ENCODE measurements at regions not wholly inside any gene's neighbourhood (a gene's known extent, or its start where the extent isn't known, plus 50 kb on each side); places are given as distances from the start of the nearest gene placed in this dataset.

DNA sequence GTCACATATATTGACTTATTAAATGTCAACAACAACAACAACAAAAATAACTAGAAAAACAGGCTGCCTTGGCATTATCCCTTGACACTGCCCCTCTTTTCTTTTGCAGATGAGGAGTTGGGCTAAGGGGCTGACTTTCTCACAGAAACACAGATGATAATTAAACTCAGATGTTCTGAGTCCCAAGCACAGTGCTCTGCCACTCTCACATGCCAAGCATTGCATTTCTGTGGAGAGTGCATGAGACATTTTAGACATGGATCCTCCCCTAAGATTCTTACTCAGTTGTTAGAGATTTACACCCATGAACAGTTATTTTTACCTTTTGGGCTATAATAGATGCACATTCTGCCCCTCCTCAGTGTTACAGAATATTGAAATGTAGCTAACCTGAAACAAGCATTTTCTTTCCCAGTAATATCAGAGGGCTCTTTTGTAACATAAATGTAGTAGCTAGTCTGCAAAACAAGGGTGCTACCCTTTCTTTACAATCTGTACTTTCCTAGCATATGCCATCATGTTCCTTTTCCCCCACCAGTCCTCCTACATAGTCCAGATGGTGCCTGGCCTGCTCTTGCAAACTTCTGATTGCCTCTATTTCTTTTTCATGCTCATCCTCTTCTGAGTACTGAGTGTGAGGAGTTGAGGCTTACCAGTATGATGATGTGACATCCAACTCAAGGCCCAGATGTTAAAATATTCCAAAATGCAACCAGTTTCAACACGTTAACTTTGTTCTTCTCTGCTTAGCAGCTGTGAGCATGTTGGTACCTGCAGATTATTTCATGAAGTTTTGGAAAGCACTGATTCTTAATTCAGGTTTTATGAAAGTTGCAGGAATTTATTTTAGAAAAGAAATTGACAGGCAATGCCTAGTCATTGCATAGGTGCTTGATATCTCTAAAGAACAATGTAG lies 125.0 kb upstream of the ATP2B1 start:
- Histone ChIP-seq H3K27ac (no peak overlapping the region), H3K4me3 (no peak overlapping the region), H3K4me1 (no peaks in the 10 kb centered on the region), H3K9me3 (no peaks in the 10 kb centered on the region), H3K36me3 (no peaks in the 10 kb centered on the region), H3K27me3 (no peaks in the 10 kb centered on the region)
- DNase-seq, result no peak
- no peak for TF ChIP-seq POLR2A (IDR thresholded peaks at IDR 0.05)
- TF ChIP-seq, protein P1, sequence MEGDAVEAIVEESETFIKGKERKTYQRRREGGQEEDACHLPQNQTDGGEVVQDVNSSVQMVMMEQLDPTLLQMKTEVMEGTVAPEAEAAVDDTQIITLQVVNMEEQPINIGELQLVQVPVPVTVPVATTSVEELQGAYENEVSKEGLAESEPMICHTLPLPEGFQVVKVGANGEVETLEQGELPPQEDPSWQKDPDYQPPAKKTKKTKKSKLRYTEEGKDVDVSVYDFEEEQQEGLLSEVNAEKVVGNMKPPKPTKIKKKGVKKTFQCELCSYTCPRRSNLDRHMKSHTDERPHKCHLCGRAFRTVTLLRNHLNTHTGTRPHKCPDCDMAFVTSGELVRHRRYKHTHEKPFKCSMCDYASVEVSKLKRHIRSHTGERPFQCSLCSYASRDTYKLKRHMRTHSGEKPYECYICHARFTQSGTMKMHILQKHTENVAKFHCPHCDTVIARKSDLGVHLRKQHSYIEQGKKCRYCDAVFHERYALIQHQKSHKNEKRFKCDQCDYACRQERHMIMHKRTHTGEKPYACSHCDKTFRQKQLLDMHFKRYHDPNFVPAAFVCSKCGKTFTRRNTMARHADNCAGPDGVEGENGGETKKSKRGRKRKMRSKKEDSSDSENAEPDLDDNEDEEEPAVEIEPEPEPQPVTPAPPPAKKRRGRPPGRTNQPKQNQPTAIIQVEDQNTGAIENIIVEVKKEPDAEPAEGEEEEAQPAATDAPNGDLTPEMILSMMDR (IDR thresholded peaks at IDR 0.05), result no peak

DNA sequence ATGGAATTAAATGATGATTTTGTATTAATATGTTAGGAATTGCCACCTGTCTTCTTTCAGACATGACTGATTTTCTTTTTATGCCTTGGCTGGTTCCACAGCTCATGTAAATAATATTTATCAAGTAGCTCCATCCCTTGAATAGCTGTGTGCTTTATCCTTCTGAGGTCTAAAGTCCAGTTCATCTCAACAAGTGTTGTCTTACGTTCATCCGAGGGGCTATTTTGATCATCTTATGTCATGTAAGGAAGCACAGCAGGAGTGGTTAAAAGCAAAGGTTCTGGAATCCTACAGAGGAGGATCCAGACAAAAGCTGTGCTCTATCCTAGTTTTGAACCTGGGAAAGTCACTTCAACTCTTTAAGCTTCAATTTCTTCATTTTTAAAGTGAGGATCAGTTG lies 123.7 kb upstream of the ATP2B1 start:
- H3K4me1 ChIP-seq, result no peaks in the 10 kb centered on the region
- no peak for TF ChIP-seq POLR2A (IDR thresholded peaks at IDR 0.05)
- TF ChIP-seq, protein P1 (IDR thresholded peaks at IDR 0.05), result no peak

DNA sequence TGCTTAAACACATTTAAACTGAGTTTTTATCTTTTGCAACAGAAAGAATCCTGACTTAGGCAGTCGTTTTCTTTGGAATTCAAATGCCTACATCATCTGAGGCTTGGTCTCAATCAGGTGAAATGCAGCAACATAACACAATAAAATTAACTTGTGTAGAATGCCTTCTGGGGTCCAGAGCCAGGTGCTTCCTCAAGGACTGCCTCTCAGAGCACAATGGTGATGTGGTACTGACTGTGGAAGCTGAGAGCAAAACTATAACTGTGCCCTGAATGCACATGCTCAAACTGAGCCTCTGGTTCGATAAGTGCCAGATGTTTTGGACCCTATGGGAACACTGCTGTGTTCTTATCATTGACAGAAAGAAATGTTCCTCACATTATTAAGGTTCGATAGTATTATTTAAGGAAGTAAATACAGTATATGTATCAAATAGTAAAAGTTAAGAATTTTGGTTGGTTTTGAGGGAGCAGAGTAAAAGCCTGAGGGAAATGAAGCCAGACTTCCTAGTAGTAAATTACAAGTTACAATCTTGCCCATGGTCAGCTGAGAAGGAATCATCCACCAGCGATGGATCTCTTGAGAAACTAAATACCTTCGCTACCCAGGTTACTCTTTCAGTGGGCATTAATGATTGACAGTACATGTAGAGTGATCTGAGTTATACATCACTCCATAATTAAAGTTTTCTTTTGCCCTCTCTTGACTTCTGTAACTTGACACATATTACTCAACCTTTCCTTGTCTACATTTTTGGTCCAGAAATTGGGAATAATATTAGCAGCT lies 122.9 kb upstream of the ATP2B1 start:
- Histone ChIP-seq H3K27me3 (no peaks in the 10 kb centered on the region), H3K4me3 (no peak overlapping the region), H3K9me3 (no peaks in the 10 kb centered on the region), H3K36me3 (no peaks in the 10 kb centered on the region), H3K4me1 (no peaks in the 10 kb centered on the region), H3K27ac (no peak overlapping the region)
- DNase-seq, result no peak
- TF ChIP-seq, protein P1 (IDR thresholded peaks at IDR 0.05), result no peak
- no peak for TF ChIP-seq POLR2A (IDR thresholded peaks at IDR 0.05)

More for the DNA sequence above, 123.7 kb upstream of the ATP2B1 start:
- H3K27me3 ChIP-seq, result no peaks in the 10 kb centered on the region
- no peaks in the 10 kb centered on the region for H3K36me3 ChIP-seq
- no peak overlapping the region for H3K27ac ChIP-seq
- no peak overlapping the region for H3K4me3 ChIP-seq
- H3K9me3 ChIP-seq, result no peaks in the 10 kb centered on the region
- DNase-seq, result no peak

DNA sequence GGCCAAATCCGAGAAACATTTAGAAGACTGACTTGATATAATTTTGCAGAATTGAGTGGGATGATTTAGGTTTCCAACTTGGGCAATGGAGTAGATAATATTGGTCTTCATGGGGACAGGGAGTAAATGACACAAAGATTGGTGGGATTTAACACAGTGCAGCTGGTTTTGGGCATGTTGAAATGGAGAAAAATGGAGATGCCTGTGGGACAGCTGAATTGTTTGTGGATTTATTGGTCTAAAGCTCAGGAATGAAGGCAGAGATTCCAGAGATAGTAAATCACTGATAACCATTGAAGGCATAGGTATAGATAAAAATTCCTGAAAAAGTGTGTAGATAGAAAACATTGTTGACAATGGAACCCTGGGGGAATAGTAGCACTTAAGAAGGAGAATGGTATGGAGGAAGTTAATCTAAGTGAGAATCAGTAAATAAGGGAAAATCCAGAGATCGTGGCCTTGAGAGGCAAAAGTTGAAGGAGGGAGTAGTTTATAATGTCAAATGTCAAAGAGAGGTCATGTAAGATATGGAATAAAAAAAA lies 120.9 kb upstream of the ATP2B1 start:
- Histone ChIP-seq H3K9me3 (no peaks in the 10 kb centered on the region), H3K4me3 (no peak overlapping the region), H3K36me3 (no peaks in the 10 kb centered on the region), H3K27me3 (no peaks in the 10 kb centered on the region), H3K4me1 (no peaks in the 10 kb centered on the region), H3K27ac (no peak overlapping the region)
- DNase-seq, result no peak
- TF ChIP-seq, protein P1 (IDR thresholded peaks at IDR 0.05), result no peak
- TF ChIP-seq POLR2A (IDR thresholded peaks at IDR 0.05), result no peak

DNA sequence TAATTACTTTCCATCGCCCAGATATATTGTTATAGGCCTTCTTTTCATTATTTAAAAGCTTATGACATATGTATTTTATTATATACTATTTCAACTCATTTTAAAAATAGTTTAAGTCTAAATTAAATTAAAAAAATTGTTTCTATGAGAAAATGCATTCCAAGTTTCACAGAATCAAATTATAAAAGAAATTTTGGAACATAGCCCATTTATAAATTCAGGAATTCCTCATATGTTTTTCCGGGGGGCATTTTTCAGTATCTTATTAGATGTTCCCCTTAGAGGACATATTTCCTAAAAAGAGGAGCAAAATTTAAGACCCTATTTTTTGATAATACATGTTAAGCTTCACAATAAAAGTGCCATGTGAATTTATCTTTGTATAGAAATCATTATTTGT lies 119.9 kb upstream of the ATP2B1 start:
- Histone ChIP-seq H3K36me3 (no peaks in the 10 kb centered on the region), H3K4me3 (no peak overlapping the region), H3K27ac (no peak overlapping the region), H3K4me1 (no peaks in the 10 kb centered on the region), H3K27me3 (no peaks in the 10 kb centered on the region), H3K9me3 (no peaks in the 10 kb centered on the region)
- TF ChIP-seq, protein P1 (IDR thresholded peaks at IDR 0.05), result no peak
- DNase-seq, result no peak
